OCI-LY7 (cell line): ENCODE measurements at regions not wholly inside any gene's neighbourhood (a gene's known extent, or its start where the extent isn't known, plus 50 kb on each side); places are given as distances from the start of the nearest gene placed in this dataset.

ENCODE experiments used
- BruUV-seq: library from RNA; stranded (reverse); fragments of 400-500 nt; replicated peaks from 2 replicates; lab custom pipeline; 2021; lab: Mats Ljungman, UMichigan
- CTCF ChIA-PET: fragments of 300-600 bp; sonication (Branson Sonifier 250); formaldehyde crosslinking; loops from one replicate; lab custom pipeline; 2022; ENCODE audit warnings: antibody characterized with exemption; ENCODE audit not compliant: unreplicated experiment; lab: Charles Lee
- POLR2A ChIA-PET: fragments of 300-600 bp; sonication (Branson Sonifier 250); formaldehyde crosslinking; loops from one replicate; lab custom pipeline; 2022; ENCODE audit warnings: antibody characterized with exemption; lab: Charles Lee
- DNase-seq: peaks from one replicate; pipeline ENCODE4 v3.0.0-alpha.2; 2015; ENCODE audit warnings: low spot score
- H2AFZ ChIP-seq: fragments of 200-600 bp; sonication (generic), shearing (Covaris generic); 2 replicates; pipeline ENCODE4 v1.6.1; 2014; ENCODE audit warnings: mild to moderate bottlenecking, antibody characterized with exemption, low read length, moderate library complexity
- H3K27ac ChIP-seq: fragments of 200-600 bp; sonication (generic); 2 replicates; pipeline ENCODE4 v1.5.1; 2014; ENCODE audit warnings: mixed run types, low read depth, mild to moderate bottlenecking, moderate library complexity, low read length, inconsistent platforms; ENCODE audit not compliant: poor library complexity, severe bottlenecking
- H3K36me3 ChIP-seq: fragments of 200-600 bp; sonication (generic); 2 replicates; pipeline ENCODE4 v1.6.1; 2014; ENCODE audit warnings: mild to moderate bottlenecking, antibody characterized with exemption, low read length, moderate library complexity, mixed read lengths; ENCODE audit not compliant: insufficient read depth
- H3K4me1 ChIP-seq: fragments of 200-600 bp; sonication (generic); 2 replicates; pipeline ENCODE4 v1.5.1; 2014; ENCODE audit warnings: mild to moderate bottlenecking, low read length; ENCODE audit not compliant: insufficient read depth, poor library complexity, severe bottlenecking
- H3K4me2 ChIP-seq: fragments of 200-600 bp; sonication (generic); 2 replicates; pipeline ENCODE4 v1.6.1; 2014; ENCODE audit warnings: mild to moderate bottlenecking, low read length
- H3K4me3 ChIP-seq: fragments of 200-600 bp; sonication (generic); 2 replicates; pipeline ENCODE4 v1.5.1; 2014; ENCODE audit warnings: mild to moderate bottlenecking, low read depth, low read length; ENCODE audit not compliant: poor library complexity, severe bottlenecking
- H3K79me2 ChIP-seq: fragments of 200-600 bp; sonication (generic); 2 replicates; pipeline ENCODE4 v1.6.1; 2016; ENCODE audit warnings: low read depth, mild to moderate bottlenecking, low read length, moderate library complexity, mixed read lengths; ENCODE audit not compliant: insufficient read depth
- H3K9me2 ChIP-seq: fragments of 200-600 bp; sonication (generic); 2 replicates; pipeline ENCODE4 v1.6.1; 2016; ENCODE audit warnings: mild to moderate bottlenecking, low read length, mixed read lengths; ENCODE audit not compliant: insufficient read depth
- H3K9me3 ChIP-seq: fragments of 200-600 bp; sonication (generic); 2 replicates; pipeline ENCODE4 v1.6.1; 2014; ENCODE audit warnings: mild to moderate bottlenecking, mixed run types, low read length, mixed read lengths
- H4K20me1 ChIP-seq: fragments of 200-600 bp; sonication (generic); 2 replicates; pipeline ENCODE4 v1.6.1; 2014; ENCODE audit warnings: mild to moderate bottlenecking, antibody characterized with exemption, low read length, moderate library complexity, mixed read lengths; ENCODE audit not compliant: insufficient read depth
- EZH2phosphoT487 ChIP-seq: fragments of 200-600 bp; sonication (generic); IDR thresholded peaks from 2 replicates; pipeline ENCODE4 v1.6.1; 2018; ENCODE audit warnings: low read depth, borderline replicate concordance, mild to moderate bottlenecking, mixed run types, antibody characterized with exemption, low read length, moderate library complexity, mixed read lengths
- intact Hi-C: fragments of 100-400 bp; cut with micrococcal nuclease; formaldehyde crosslinking; loops from one replicate; pipeline ENCODE4 v1.10.0; 2022; ENCODE audit not compliant: unreplicated experiment
- TF ChIP-seq, protein P1 (sequence below): fragments of 200-600 bp; sonication (generic); conservative IDR thresholded peaks from 2 replicates; pipeline ENCODE4 v1.5.1; 2014; ENCODE audit warnings: mild to moderate bottlenecking, antibody characterized with exemption, low read length, moderate library complexity, mixed read lengths

DNA sequence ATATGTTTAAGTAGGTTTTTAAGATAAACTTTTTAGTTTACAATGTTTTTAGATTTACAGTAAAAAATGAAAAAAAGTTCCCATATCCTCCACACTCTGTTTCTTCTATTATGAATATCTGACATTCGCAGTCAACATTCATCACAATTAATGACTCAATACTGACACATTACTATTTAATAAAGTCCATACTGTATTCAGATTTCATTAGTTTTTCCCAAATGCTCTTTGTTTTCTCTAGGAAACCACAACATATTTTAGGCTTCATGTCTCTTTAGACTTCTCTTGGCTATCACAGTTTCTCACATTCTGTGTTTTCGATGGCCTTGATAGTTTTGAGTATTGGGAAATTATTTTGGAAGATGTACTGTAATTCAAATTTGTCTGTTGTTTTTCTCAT is 399.8 kb downstream of the SLC6A15 start:
- H2AFZ ChIP-seq: no peak overlapping the region
- H3K4me2 ChIP-seq: no peak overlapping the region
- no peaks in the 10 kb centered on the region for H3K79me2 ChIP-seq
- POLR2A ChIA-PET: no interaction called here
- no peaks in the 10 kb centered on the region for H3K9me3 ChIP-seq
- no peaks in the 10 kb centered on the region for H3K4me1 ChIP-seq
- intact Hi-C loops: no loop called here
- H3K4me3 ChIP-seq: no peak overlapping the region
- no peak overlapping the region for H3K27ac ChIP-seq
- CTCF ChIA-PET: no interaction called here
- no TSS peak for BruUV-seq
- H4K20me1 ChIP-seq: no peaks in the 10 kb centered on the region
- TF ChIP-seq, protein P1, sequence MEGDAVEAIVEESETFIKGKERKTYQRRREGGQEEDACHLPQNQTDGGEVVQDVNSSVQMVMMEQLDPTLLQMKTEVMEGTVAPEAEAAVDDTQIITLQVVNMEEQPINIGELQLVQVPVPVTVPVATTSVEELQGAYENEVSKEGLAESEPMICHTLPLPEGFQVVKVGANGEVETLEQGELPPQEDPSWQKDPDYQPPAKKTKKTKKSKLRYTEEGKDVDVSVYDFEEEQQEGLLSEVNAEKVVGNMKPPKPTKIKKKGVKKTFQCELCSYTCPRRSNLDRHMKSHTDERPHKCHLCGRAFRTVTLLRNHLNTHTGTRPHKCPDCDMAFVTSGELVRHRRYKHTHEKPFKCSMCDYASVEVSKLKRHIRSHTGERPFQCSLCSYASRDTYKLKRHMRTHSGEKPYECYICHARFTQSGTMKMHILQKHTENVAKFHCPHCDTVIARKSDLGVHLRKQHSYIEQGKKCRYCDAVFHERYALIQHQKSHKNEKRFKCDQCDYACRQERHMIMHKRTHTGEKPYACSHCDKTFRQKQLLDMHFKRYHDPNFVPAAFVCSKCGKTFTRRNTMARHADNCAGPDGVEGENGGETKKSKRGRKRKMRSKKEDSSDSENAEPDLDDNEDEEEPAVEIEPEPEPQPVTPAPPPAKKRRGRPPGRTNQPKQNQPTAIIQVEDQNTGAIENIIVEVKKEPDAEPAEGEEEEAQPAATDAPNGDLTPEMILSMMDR: no peak
- TF ChIP-seq EZH2phosphoT487: no peak
- DNase-seq: no peak
- H3K36me3 ChIP-seq: no peaks in the 10 kb centered on the region
- H3K9me2 ChIP-seq: no peaks in the 10 kb centered on the region

DNA sequence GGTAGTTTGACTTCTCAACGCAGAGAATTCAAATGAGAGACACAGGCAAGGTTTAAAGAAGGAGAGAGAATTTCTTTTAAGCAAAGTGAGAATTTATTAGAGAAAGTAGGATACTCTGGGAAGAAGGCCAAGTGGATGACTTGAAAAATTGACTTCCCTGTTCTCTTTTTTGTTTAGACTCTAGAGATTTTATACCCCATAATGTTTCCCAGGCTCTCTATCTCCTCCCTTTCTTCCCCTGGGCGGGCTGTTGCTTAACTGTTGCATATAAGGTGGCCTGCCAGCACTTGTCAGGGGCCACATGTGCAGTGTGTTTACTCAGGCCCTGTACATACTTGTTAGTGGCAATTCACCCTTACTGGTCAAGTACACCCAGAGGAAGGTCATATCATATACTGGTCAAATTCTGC is 403.7 kb downstream of the SLC6A15 start:
- H3K4me2 ChIP-seq: no peak overlapping the region
- TF ChIP-seq EZH2phosphoT487: no peak
- TF ChIP-seq, protein P1: no peak
- no peaks in the 10 kb centered on the region for H3K36me3 ChIP-seq
- no peak overlapping the region for H2AFZ ChIP-seq
- H3K9me2 ChIP-seq: no peaks in the 10 kb centered on the region
- CTCF ChIA-PET: no interaction called here
- intact Hi-C loops: no loop called here
- no peaks in the 10 kb centered on the region for H3K79me2 ChIP-seq
- H4K20me1 ChIP-seq: no peaks in the 10 kb centered on the region
- H3K4me1 ChIP-seq: no peaks in the 10 kb centered on the region
- no peak for DNase-seq
- H3K4me3 ChIP-seq: no peak overlapping the region
- no TSS peak for BruUV-seq
- no peak overlapping the region for H3K27ac ChIP-seq
- no peaks in the 10 kb centered on the region for H3K9me3 ChIP-seq
- POLR2A ChIA-PET: interaction anchor here (0.6 kb wide), 1 partner anchor 996 kb away, joined by 3 read pairs; no protein-coding TSS in a partner anchor

DNA sequence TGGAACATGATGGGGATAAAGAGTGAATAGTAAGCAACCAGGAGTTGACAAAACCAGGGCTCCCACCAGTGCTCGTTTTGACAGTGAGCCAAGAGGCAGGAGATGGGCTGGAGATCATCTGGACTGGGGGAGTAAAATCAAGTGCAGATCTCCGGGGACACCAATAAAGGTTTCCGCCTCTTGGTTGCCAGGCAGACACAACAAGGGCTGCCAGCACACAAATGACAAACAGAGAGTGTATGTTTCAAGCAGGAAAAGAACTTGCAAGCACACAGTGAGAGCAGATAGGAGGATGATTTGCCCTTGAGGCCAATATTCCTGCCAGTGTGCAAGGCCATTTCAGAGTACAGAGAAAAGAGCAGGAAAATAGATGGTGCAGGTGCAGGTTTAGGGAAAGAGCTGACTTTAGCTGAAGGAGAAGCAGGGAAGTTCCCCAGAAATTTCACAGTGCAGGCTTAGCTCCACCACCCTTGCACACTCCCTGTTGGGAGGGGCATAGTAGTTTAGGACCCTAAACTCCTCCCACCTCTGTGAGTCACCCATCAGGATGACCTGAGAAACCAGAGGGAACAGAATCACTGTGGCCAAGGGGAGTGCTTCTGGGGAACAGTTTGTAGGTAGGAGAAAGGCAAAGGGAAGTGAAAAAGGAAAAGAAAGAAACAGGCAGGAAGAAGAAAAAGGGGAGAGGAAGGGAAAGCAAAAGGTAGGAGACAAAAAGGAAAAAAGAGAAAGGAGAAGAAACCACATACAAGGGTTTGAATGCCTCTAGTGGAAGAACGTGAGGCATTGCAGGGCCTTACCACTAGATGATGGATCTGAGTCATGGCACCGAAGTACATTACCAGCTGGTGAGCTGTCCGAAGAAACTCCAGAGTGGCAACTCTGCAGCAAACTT is 404.4 kb downstream of the SLC6A15 start:
- H3K4me3 ChIP-seq: no peak overlapping the region
- no peaks in the 10 kb centered on the region for H3K36me3 ChIP-seq
- no peak overlapping the region for H3K4me2 ChIP-seq
- POLR2A ChIA-PET: interaction anchor here (0.6 kb wide), 1 partner anchor 997 kb away, joined by 3 read pairs; no protein-coding TSS in a partner anchor
- no peaks in the 10 kb centered on the region for H4K20me1 ChIP-seq
- no peaks in the 10 kb centered on the region for H3K9me2 ChIP-seq
- no peak for TF ChIP-seq EZH2phosphoT487
- TF ChIP-seq, protein P1: no peak
- intact Hi-C loops: no loop called here
- CTCF ChIA-PET: no interaction called here
- no peak for DNase-seq
- H2AFZ ChIP-seq: no peak overlapping the region
- no peaks in the 10 kb centered on the region for H3K4me1 ChIP-seq
- no peaks in the 10 kb centered on the region for H3K9me3 ChIP-seq
- no peaks in the 10 kb centered on the region for H3K79me2 ChIP-seq
- H3K27ac ChIP-seq: no peak overlapping the region
- BruUV-seq: no TSS peak
